IMR-90 (cell line): ENCODE measurements at regions not wholly inside any gene's neighbourhood (a gene's known extent, or its start where the extent isn't known, plus 50 kb on each side); places are given as distances from the start of the nearest gene placed in this dataset.
A peak's percentile ranks its signal among the peaks of the same experiment; 100 is the strongest.

Source experiments
- ATAC-seq: fragments of 200-7000 bp; cut with Tn5 transposase; 2 replicates; pipeline ENCODE4 v1.9.1; 2020; ENCODE audit warnings: low read depth, mild to moderate bottlenecking, moderate library complexity
- BruUV-seq: library from RNA; stranded (reverse); fragments of 400-500 nt; replicated peaks from 2 replicates; lab custom pipeline; 2021; lab: Mats Ljungman, UMichigan
- CTCF ChIA-PET: fragments of 300-600 bp; formaldehyde crosslinking; extraction: SDS; loops from one replicate; lab custom pipeline; 2021; ENCODE audit warnings: antibody characterized with exemption; lab: Yijun Ruan, JAX
- POLR2A ChIA-PET: fragments of 300-600 bp; sonication (Branson Sonifier 250); formaldehyde crosslinking; loops from one replicate; lab custom pipeline; 2022; ENCODE audit warnings: antibody characterized with exemption; ENCODE audit not compliant: unreplicated experiment; lab: Charles Lee
- DNase-seq: peaks from one replicate; pipeline ENCODE4 v3.0.0; 2013
- H2AFZ ChIP-seq: replicated peaks from 2 replicates; pipeline ENCODE3; 2013; ENCODE audit warnings: low read length, mild to moderate bottlenecking; ENCODE audit not compliant: poor library complexity
- H2AK5ac ChIP-seq: 2 replicates; pipeline ENCODE4 v1.6.1; 2013; ENCODE audit warnings: low read depth, low read length, inconsistent platforms
- H2AK9ac ChIP-seq: replicated peaks from 2 replicates; pipeline ENCODE3; 2013; ENCODE audit warnings: mild to moderate bottlenecking, low read depth, low read length, moderate library complexity; ENCODE audit not compliant: poor library complexity
- H2BK120ac ChIP-seq: 2 replicates; pipeline ENCODE4 v1.6.1; 2013; ENCODE audit warnings: low read depth, low read length, inconsistent platforms
- H2BK15ac ChIP-seq: 3 replicates; pipeline ENCODE4 v1.6.1; 2013; ENCODE audit warnings: low read depth, low read length, inconsistent platforms
- H2BK20ac ChIP-seq: 2 replicates; pipeline ENCODE4 v1.6.1; 2013; ENCODE audit warnings: low read depth, mild to moderate bottlenecking, inconsistent platforms, low read length, moderate library complexity
- H2BK5ac ChIP-seq: 2 replicates; pipeline ENCODE4 v1.6.1; 2013; ENCODE audit warnings: mild to moderate bottlenecking, low read depth, low read length, inconsistent platforms; ENCODE audit not compliant: poor library complexity, severe bottlenecking
- H3K14ac ChIP-seq: replicated peaks from 2 replicates; pipeline ENCODE4 v1.6.1; 2013; ENCODE audit warnings: low read depth, low read length, inconsistent platforms
- H3K18ac ChIP-seq: 2 replicates; pipeline ENCODE4 v1.6.1; 2013; ENCODE audit warnings: low read depth, low read length, control low read depth
- H3K23ac ChIP-seq: 2 replicates; pipeline ENCODE4 v1.6.1; 2013; ENCODE audit warnings: low read depth, low read length, inconsistent platforms
- H3K27ac ChIP-seq: 2 replicates; pipeline ENCODE4 v1.5.1; 2013; ENCODE audit warnings: mild to moderate bottlenecking, control low read depth, low read length; ENCODE audit not compliant: insufficient read depth
- H3K27me3 ChIP-seq: 2 replicates; pipeline ENCODE4 v1.6.1; 2013; ENCODE audit warnings: low read length; ENCODE audit not compliant: control insufficient read depth, insufficient read depth
- H3K36me3 ChIP-seq: 2 replicates; pipeline ENCODE4 v1.6.1; 2013; ENCODE audit warnings: low read length, mixed read lengths; ENCODE audit not compliant: control insufficient read depth, insufficient read depth
- H3K4ac ChIP-seq: 2 replicates; pipeline ENCODE4 v1.6.1; 2013; ENCODE audit warnings: low read depth, low read length, inconsistent platforms
- H3K4me1 ChIP-seq: 2 replicates; pipeline ENCODE4 v1.6.1; 2013; ENCODE audit warnings: low read length, mixed read lengths; ENCODE audit not compliant: control insufficient read depth, insufficient read depth
- H3K4me2 ChIP-seq: 2 replicates; pipeline ENCODE4 v1.6.1; 2013; ENCODE audit warnings: low read depth, mild to moderate bottlenecking, control low read depth, low read length, moderate library complexity
- H3K4me3 ChIP-seq: 2 replicates; pipeline ENCODE4 v1.5.1; 2013; ENCODE audit warnings: low read depth, mild to moderate bottlenecking, control low read depth, low read length, moderate library complexity; ENCODE audit not compliant: insufficient read depth
- H3K56ac ChIP-seq: 2 replicates; pipeline ENCODE4 v1.6.1; 2013; ENCODE audit warnings: low read length, inconsistent platforms; ENCODE audit not compliant: insufficient read depth; ENCODE audit errors: extremely low read depth
- H3K79me1 ChIP-seq, 2 experiments: 2 replicates each; pipeline ENCODE4 v1.6.1; 2013; ENCODE audit warnings: low read length in 2 of 2, inconsistent platforms in 1 of 2, low read depth in 1 of 2
- H3K9ac ChIP-seq: 2 replicates; pipeline ENCODE4 v1.6.1; 2013; ENCODE audit warnings: low read depth, low read length, control low read depth
- H3K9me1 ChIP-seq: 2 replicates; pipeline ENCODE4 v1.6.1; 2013; ENCODE audit warnings: low read length, inconsistent platforms; ENCODE audit not compliant: insufficient read depth
- H3K9me3 ChIP-seq: 2 replicates; pipeline ENCODE4 v1.6.1; 2013; ENCODE audit warnings: low read length; ENCODE audit not compliant: control insufficient read depth, insufficient read depth
- H4K20me1 ChIP-seq: 2 replicates; pipeline ENCODE4 v1.6.1; 2013; ENCODE audit warnings: low read length, inconsistent platforms; ENCODE audit not compliant: insufficient read depth
- H4K5ac ChIP-seq: 2 replicates; pipeline ENCODE4 v1.6.1; 2013; ENCODE audit warnings: mild to moderate bottlenecking, low read depth, low read length, control low read depth
- H4K8ac ChIP-seq, 2 experiments: 2 replicates each; pipeline ENCODE4 v1.6.1; 2013; ENCODE audit warnings: low read depth in 2 of 2, low read length in 2 of 2, control low read depth in 1 of 2, inconsistent platforms in 1 of 2
- H4K91ac ChIP-seq: 2 replicates; pipeline ENCODE4 v1.6.1; 2013; ENCODE audit warnings: low read depth, low read length, inconsistent platforms; ENCODE audit not compliant: insufficient read depth
- BHLHE40 ChIP-seq: fragments of 150-350 bp; IDR thresholded peaks from 2 replicates; pipeline ENCODE4 v1.6.1; 2016; ENCODE audit warnings: mild to moderate bottlenecking, low read depth, low read length
- ELK1 ChIP-seq: fragments of 150-350 bp; IDR thresholded peaks from 2 replicates; pipeline ENCODE4 v1.6.1; 2016; ENCODE audit warnings: low read depth, mild to moderate bottlenecking, low read length, moderate library complexity, borderline replicate concordance
- MXI1 ChIP-seq: IDR thresholded peaks from 2 replicates; pipeline ENCODE4 v1.6.1; 2012; ENCODE audit warnings: low read depth, mild to moderate bottlenecking, low read length, moderate library complexity, borderline replicate concordance
- RCOR1 ChIP-seq: IDR thresholded peaks from 2 replicates; pipeline ENCODE4 v1.6.1; 2012; ENCODE audit warnings: mild to moderate bottlenecking, low read length, improper control_type of control experiment; ENCODE audit not compliant: insufficient replicate concordance
- SMC3 ChIP-seq: fragments of 150-350 bp; IDR thresholded peaks from 2 replicates; pipeline ENCODE4 v1.6.1; 2016; ENCODE audit warnings: low read depth, mild to moderate bottlenecking, antibody characterized with exemption, low read length, moderate library complexity
- WGBS, 2 experiments: methylation state at CpG; one replicate each; pipeline versions ENCODE4 v1.1.5 to v1.1.7; 2013; ENCODE audit warnings: missing lambda C conversion rate in 2 of 2; ENCODE audit not compliant: insufficient read length in 1 of 2; ENCODE audit errors: extremely low coverage in 2 of 2; 5-methylcytosine and 5-hydroxymethylcytosine counted together
- dilution Hi-C: fragments of 300-500 bp; cut with HindIII; formaldehyde crosslinking; loops from one replicate; pipeline ENCODE4 v1.14.3; 2018; ENCODE audit warnings: low sequenced_read_pairs; ENCODE audit not compliant: unreplicated experiment
- in situ Hi-C: fragments of 300-500 bp; cut with MboI; formaldehyde crosslinking; loops from 3 replicates; pipeline ENCODE4 v1.14.3; 2019; ENCODE audit warnings: low sequenced_read_pairs, inconsistent platforms, mixed read lengths
- intact Hi-C: fragments of 100-400 bp; cut with micrococcal nuclease; formaldehyde crosslinking; loops from 2 replicates; pipeline ENCODE4 v1.10.0; 2022

- Histone ChIP-seq H3K9me3 (no peaks in the 10 kb centered on the region), H4K91ac (peak overlapping the region; percentile 15; the same call in 1 of the 2 replicates), H3K18ac (no peak overlapping the region), H3K27ac (no peak overlapping the region), H3K4me2 (no peak overlapping the region), H3K14ac (no peak overlapping the region), H2AK9ac (peak overlapping the region; percentile 67), H4K5ac (no peak overlapping the region), H2BK20ac (peak overlapping the region; percentile 49), H3K36me3 (no peaks in the 10 kb centered on the region), H3K79me1 (no peaks in the 10 kb centered on the region), H2AK5ac (no peak overlapping the region), H2BK5ac (no peak overlapping the region), H2BK120ac (peak overlapping the region; percentile 37), H3K23ac (no peak overlapping the region), H3K56ac (no peak overlapping the region), H4K8ac (peak overlapping the region in 1 of 2 experiments; percentile 28; a peak in 2 of 4 replicates), H3K4me1 (no peaks in the 10 kb centered on the region), H2BK15ac (0 out of 3 replicates have a peak overlapping the region, but pooled peaks have one; percentile 43), H3K9ac (no peak overlapping the region), H3K4me3 (no peak overlapping the region), H3K4ac (peak overlapping the region; percentile 64), H3K9me1 (no peaks in the 10 kb centered on the region; the same call in 1 of the 2 replicates), H4K20me1 (no peaks in the 10 kb centered on the region), H2AFZ (peak overlapping the region; percentile 73), H3K27me3 (peaks cover 9% of the 10 kb centered on the region)
- no peak for DNase-seq
- in situ Hi-C loops (no loop called here), dilution Hi-C loops (no loop called here), intact Hi-C loops (no loop called here)
- ATAC-seq: no peak
- POLR2A ChIA-PET: no interaction called here
- WGBS, 2 experiments: 19% methylated on average over 3 of the region's 16 CpGs; no CpG with 5 or more reads in 1 of the 2 experiments
- no TSS peak for BruUV-seq
- CTCF ChIA-PET: no interaction called here
- TF ChIP-seq ELK1: no peak
- no peak for TF ChIP-seq MXI1
- TF ChIP-seq RCOR1: no peak
- no peak for TF ChIP-seq SMC3
- TF ChIP-seq BHLHE40: no peak
Measured at GRCh38 chr1:244118109-244118761, 67.2 kb downstream of the ZBTB18 start.
